Fibroblast of lung (primary cell): ENCODE measurements at regions not wholly inside any gene's neighbourhood (a gene's known extent, or its start where the extent isn't known, plus 50 kb on each side); places are given as distances from the start of the nearest gene placed in this dataset.

Experiments
- DNase-seq, 2 donors: peaks; one replicate each; pipeline versions ENCODE4 v3.0.0 to v3.0.0-alpha.2; 2010; ENCODE audit warnings: low read depth in 2 of 2
- H2AFZ ChIP-seq: 2 replicates; pipeline ENCODE4 v1.5.1; 2012; ENCODE audit warnings: low read length, control low read depth, inconsistent platforms
- H3K27ac ChIP-seq: 2 replicates; pipeline ENCODE4 v1.5.1; 2011; ENCODE audit warnings: low read length, control low read depth; ENCODE audit not compliant: insufficient read depth
- H3K27me3 ChIP-seq: 2 replicates; pipeline ENCODE4 v1.5.1; 2011; ENCODE audit warnings: mild to moderate bottlenecking, low read length; ENCODE audit not compliant: control insufficient read depth, insufficient read depth
- H3K36me3 ChIP-seq: 2 replicates; pipeline ENCODE4 v1.5.1; 2011; ENCODE audit warnings: low read length; ENCODE audit not compliant: control insufficient read depth, insufficient read depth
- H3K4me1 ChIP-seq: 2 replicates; pipeline ENCODE4 v1.5.1; 2011; ENCODE audit warnings: low read length; ENCODE audit not compliant: control insufficient read depth, insufficient read depth; ENCODE audit errors: extremely low read depth
- H3K4me2 ChIP-seq: 2 replicates; pipeline ENCODE4 v1.5.1; 2011; ENCODE audit warnings: low read length, control low read depth; ENCODE audit not compliant: insufficient read depth; ENCODE audit errors: extremely low read depth
- H3K4me3 ChIP-seq, 4 experiments: fragments of 200-600 bp in 1 of 4; sonication (generic) in 1 of 4; replicated peaks in 1 of 4; 2 replicates each; pipeline ENCODE4 v1.5.1; 2011 to 2016; ENCODE audit warnings: low read length in 4 of 4, low read depth in 3 of 4, mild to moderate bottlenecking in 3 of 4, control low read depth in 2 of 4, inconsistent platforms in 1 of 4, mixed read lengths in 1 of 4; ENCODE audit not compliant: insufficient read depth in 1 of 4; ENCODE audit errors: control extremely low read depth in 1 of 4
- H3K79me2 ChIP-seq: 2 replicates; pipeline ENCODE4 v1.5.1; 2012; ENCODE audit warnings: mild to moderate bottlenecking, low read length, inconsistent platforms; ENCODE audit not compliant: control insufficient read depth, insufficient read depth
- H3K9ac ChIP-seq: 2 replicates; pipeline ENCODE4 v1.5.1; 2011; ENCODE audit warnings: mild to moderate bottlenecking, low read length, control low read depth; ENCODE audit not compliant: insufficient read depth
- H3K9me3 ChIP-seq: 2 replicates; pipeline ENCODE4 v1.5.1; 2012; ENCODE audit warnings: low read depth, low read length; ENCODE audit not compliant: control insufficient read depth, insufficient read depth
- H4K20me1 ChIP-seq: 2 replicates; pipeline ENCODE4 v1.5.1; 2011; ENCODE audit warnings: low read length; ENCODE audit not compliant: control insufficient read depth, insufficient read depth; ENCODE audit errors: extremely low read depth
- EZH2 ChIP-seq: IDR thresholded peaks from 2 replicates; pipeline ENCODE4 v1.5.1; 2012; ENCODE audit warnings: low read length, control low read depth, mild to moderate bottlenecking; ENCODE audit errors: missing control alignments
- TF ChIP-seq, protein P1 (sequence below), 2 donors: IDR thresholded peaks in 1 of 2; conservative IDR thresholded peaks in 1 of 2; 1 replicate in 1 of 2; 2 replicates in 1 of 2; pipeline ENCODE4 v1.5.1; 2011 to 2012; ENCODE audit warnings: low read length in 2 of 2, control low read depth in 1 of 2, inconsistent platforms in 1 of 2, low read depth in 1 of 2, mild to moderate bottlenecking in 1 of 2

DNA sequence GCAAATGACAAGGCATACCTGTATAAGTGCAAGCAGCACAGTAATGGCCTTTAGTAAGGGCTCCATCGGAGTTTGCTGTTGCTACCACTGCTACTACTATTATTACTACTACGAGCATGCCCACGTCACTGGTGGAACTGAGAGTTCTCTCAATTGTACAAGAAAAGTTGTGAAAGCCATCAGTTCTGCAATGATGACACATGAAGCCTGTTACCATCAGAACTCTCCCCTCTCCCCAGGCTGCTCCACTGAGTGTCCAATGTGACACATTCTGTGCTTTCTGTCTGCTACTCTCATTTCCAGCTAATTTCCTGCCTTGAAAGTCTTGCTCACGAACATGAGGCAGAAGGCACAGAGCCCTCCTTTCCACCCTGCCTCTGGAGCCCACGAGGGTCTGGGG is 263.2 kb upstream of the MGMT start:
- TF ChIP-seq EZH2: no peak
- TF ChIP-seq, protein P1, sequence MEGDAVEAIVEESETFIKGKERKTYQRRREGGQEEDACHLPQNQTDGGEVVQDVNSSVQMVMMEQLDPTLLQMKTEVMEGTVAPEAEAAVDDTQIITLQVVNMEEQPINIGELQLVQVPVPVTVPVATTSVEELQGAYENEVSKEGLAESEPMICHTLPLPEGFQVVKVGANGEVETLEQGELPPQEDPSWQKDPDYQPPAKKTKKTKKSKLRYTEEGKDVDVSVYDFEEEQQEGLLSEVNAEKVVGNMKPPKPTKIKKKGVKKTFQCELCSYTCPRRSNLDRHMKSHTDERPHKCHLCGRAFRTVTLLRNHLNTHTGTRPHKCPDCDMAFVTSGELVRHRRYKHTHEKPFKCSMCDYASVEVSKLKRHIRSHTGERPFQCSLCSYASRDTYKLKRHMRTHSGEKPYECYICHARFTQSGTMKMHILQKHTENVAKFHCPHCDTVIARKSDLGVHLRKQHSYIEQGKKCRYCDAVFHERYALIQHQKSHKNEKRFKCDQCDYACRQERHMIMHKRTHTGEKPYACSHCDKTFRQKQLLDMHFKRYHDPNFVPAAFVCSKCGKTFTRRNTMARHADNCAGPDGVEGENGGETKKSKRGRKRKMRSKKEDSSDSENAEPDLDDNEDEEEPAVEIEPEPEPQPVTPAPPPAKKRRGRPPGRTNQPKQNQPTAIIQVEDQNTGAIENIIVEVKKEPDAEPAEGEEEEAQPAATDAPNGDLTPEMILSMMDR (conservative IDR thresholded peaks at IDR 0.05 in 1 of 2, IDR thresholded peaks at IDR 0.05 in 1 of 2; ENCODE audit: low read depth in 1 of 2, low read length in 2 of 2): no peak
- no peaks in the 10 kb centered on the region for H3K27me3 ChIP-seq
- no peak for DNase-seq

DNA sequence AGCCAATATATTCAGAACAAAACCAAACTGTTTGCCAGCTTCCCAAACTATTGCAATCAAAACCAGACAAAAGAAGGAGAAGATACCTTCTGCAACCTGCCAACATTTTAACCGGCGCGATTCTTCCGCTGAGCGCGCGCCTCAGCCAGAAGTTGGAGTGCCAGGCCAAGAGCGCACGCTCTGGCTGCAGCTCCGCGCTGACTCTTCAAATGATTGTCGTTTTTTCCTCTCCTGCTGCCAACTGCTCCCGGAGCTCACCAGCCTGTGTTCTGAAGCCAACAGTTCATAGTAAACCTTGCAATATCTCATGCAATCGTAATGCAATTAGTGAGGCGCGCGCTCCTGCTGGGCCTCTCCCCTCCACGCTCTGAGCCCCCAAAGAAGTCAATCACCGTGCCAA is 259.7 kb upstream of the MGMT start:
- Histone ChIP-seq H3K27ac (no peak overlapping the region), H3K79me2 (no peaks in the 10 kb centered on the region), H3K27me3 (no peaks in the 10 kb centered on the region), H3K4me3 (no peak overlapping the region), H3K9ac (no peak overlapping the region), H3K4me1 (no peaks in the 10 kb centered on the region), H3K36me3 (no peaks in the 10 kb centered on the region), H3K4me2 (no peak overlapping the region), H4K20me1 (no peaks in the 10 kb centered on the region), H2AFZ (no peak overlapping the region), H3K9me3 (no peaks in the 10 kb centered on the region)
- TF ChIP-seq, protein P1 (conservative IDR thresholded peaks at IDR 0.05 in 1 of 2, IDR thresholded peaks at IDR 0.05 in 1 of 2; ENCODE audit: low read depth in 1 of 2, low read length in 2 of 2): no peak
- no peak for TF ChIP-seq EZH2
- DNase-seq: no peak

More for the DNA sequence above, 263.2 kb upstream of the MGMT start:
- Histone ChIP-seq H4K20me1 (no peaks in the 10 kb centered on the region), H2AFZ (no peak overlapping the region), H3K36me3 (no peaks in the 10 kb centered on the region), H3K9ac (no peak overlapping the region), H3K4me1 (no peaks in the 10 kb centered on the region), H3K4me3 (no peak overlapping the region), H3K79me2 (no peaks in the 10 kb centered on the region), H3K9me3 (no peaks in the 10 kb centered on the region), H3K4me2 (no peak overlapping the region), H3K27ac (no peak overlapping the region)

GRCh38 chr10:129210876-129211275 is 256.2 kb upstream of the MGMT start:
- no peak for DNase-seq
- no peaks in the 10 kb centered on the region for H4K20me1 ChIP-seq
- H3K79me2 ChIP-seq: no peaks in the 10 kb centered on the region
- H3K4me3 ChIP-seq: no peak overlapping the region
- H3K4me1 ChIP-seq: no peaks in the 10 kb centered on the region
- H3K4me2 ChIP-seq: no peak overlapping the region
- no peak overlapping the region for H3K27ac ChIP-seq
- no peaks in the 10 kb centered on the region for H3K27me3 ChIP-seq
- H2AFZ ChIP-seq: no peak overlapping the region
- H3K9ac ChIP-seq: no peak overlapping the region
- H3K36me3 ChIP-seq: no peaks in the 10 kb centered on the region
- no peaks in the 10 kb centered on the region for H3K9me3 ChIP-seq
- TF ChIP-seq EZH2: no peak
- TF ChIP-seq, protein P1 (conservative IDR thresholded peaks at IDR 0.05 in 1 of 2, IDR thresholded peaks at IDR 0.05 in 1 of 2; ENCODE audit: low read depth in 1 of 2, low read length in 2 of 2): no peak
